Fibroblast of skin of right biceps (primary cell): ENCODE measurements at regions not wholly inside any gene's neighbourhood (a gene's known extent, or its start where the extent isn't known, plus 50 kb on each side); places are given as distances from the start of the nearest gene placed in this dataset.
A peak's percentile ranks its signal among the peaks of the same experiment; 100 is the strongest.
"Not testable (repeated sequence)": the region's sequence is repeated elsewhere in the genome, so short reads cannot be mapped to it uniquely, and the experiment has no call there.

Source experiments
- DNase-seq: peaks from one replicate; pipeline ENCODE4 v3.0.0-alpha.2; 2013

DNA sequence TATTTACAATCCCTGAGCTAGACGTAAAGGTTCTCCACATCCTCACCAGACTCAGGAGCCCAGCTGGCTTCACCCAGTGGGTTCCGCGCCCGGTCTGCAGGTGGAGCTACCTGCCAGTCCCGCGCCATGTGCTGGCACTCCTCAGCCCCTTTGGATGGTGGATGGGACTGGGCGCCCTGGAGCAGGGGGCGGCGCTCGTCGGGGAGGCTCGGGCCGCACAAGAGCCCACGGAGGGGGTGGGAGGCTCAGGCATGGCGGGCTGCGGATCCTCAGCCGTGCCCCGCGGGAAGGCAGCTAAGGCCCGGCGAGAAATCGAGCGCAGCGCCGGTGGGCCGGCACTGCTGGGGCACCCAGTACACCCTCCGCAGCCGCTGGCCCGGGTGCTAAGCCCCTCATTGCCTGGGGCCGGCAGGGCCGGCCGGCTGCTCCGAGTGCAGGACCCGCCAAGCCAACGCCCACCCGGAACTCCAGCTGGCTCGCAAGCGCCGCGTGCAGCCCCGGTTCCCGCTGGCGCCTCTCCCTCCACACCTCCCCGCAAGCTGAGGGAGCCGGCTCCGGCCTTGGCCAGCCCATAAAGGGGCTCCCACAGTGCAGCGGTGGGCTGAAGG lies 448.3 kb downstream of the COL11A1 start:
- not testable (repeated sequence) for DNase-seq

GRCh38 chr1:102655034-102655433 lies 453.3 kb downstream of the COL11A1 start:
- DNase-seq: no peak

DNA sequence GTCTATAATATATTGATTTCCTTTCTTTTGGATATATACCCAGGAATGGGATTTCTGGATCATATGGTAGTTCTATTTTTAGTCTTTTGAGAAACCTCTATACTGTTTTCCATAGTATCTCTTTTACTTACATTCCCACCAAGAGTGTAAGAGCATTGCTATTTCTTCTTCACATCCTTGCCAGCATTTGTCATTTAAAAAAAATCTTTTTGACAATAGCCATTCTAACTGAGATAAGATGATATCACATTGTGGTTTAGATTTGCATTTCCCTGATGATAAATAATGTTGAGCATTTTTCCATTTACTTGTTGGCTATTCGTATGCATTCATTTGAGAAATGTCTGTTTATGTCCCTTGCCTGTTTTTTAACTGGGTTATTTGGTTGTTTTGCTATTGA lies 467.4 kb downstream of the COL11A1 start:
- peak; percentile 8 for DNase-seq

DNA sequence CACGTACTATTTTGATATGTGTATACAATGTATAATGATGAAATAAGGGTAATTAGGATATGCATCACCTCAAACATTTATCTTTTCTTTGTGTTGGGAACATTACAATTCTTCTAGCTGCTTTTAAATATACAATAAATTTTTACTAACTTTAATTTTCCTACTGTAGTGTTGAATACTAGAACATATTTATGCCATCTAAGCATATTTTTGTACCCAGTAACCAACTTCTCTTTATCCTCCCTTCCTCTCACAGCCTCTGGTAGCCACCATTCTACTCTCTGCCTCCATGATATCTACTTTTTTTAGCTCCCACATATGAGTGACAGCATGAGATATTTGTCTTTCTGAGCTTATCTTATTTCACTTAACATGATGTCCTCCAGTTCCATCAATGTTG lies 468.0 kb downstream of the COL11A1 start:
- no peak for DNase-seq

GRCh38 chr1:102631691-102632090 lies 476.6 kb downstream of the COL11A1 start:
- DNase-seq: no peak

GRCh38 chr1:102630041-102630440 lies 478.3 kb downstream of the COL11A1 start:
- DNase-seq: no peak

DNA sequence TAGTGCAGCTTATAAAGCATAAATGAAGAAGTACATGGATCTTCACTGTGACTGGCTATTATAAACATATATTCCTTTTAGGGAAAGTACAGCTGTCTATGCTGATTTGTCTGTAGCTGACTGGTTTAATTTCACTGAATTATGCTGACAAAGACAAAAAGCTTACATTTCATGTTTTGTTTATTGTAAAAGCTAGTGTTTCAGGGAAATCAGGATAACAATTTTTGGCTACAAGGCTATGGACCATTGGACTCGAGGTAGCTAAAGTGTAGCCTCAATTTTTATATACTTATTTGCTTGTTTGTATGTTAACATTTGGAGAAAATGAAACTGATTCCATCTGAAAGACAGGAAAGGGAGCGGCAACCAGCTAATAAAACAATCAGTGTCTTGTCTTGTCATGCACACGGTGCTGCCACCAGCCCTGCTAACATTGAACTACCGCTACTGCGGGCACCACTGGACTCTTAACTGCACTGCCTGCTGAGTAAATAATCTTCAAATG lies 480.2 kb downstream of the COL11A1 start:
- no peak for DNase-seq

DNA sequence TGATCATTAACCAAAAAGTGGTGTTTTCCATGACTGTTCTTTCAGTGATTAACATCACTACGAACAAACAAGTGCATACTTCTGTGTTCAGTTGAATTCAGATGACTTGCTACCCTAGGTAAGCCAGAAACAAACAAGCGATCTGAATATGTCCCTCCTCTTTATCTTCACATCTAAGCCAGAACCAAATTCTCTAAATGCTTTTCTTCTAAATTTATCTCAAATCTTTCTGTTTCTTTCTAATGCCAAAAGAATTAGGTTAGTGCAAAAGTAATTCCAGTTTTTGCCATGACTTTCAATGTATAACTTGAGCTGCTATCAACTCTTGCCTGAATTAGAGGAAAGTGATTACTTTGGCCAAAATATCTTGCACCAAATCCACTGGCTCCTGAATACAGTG lies 481.2 kb downstream of the COL11A1 start:
- DNase-seq: no peak

GRCh38 chr1:102615896-102616295 lies 492.4 kb downstream of the COL11A1 start:
- DNase-seq: no peak

DNA sequence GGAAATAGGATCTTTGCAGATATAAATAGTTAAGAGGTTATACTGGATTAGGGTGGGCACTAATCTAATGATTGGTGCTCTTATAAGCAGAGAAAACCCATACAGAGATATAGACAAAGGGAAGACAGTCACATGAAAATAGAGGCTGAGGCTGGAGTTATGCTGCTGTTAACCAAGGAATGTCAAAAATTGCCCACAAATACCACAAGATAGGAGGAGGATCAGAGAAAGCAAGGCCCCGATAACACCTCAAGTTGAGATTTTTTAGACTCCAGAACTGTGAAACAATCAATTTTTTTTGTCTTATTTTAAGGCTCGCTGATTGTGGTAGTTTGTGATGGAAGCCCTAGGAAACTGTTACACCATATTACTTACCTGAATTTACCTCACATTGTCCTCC lies 513.2 kb downstream of the COL11A1 start:
- no peak for DNase-seq

- DNase-seq: peak; percentile 5
Observed at GRCh38 chr1:102593276-102593675, 515.0 kb downstream of the COL11A1 start.

GRCh38 chr1:102588536-102588935 lies 519.8 kb downstream of the COL11A1 start:
- DNase-seq: no peak

GRCh38 chr1:102586022-102586421 lies 522.3 kb downstream of the COL11A1 start:
- no peak for DNase-seq

- DNase-seq: no peak
Observed at GRCh38 chr1:102580806-102581205, 527.5 kb downstream of the COL11A1 start.

DNA sequence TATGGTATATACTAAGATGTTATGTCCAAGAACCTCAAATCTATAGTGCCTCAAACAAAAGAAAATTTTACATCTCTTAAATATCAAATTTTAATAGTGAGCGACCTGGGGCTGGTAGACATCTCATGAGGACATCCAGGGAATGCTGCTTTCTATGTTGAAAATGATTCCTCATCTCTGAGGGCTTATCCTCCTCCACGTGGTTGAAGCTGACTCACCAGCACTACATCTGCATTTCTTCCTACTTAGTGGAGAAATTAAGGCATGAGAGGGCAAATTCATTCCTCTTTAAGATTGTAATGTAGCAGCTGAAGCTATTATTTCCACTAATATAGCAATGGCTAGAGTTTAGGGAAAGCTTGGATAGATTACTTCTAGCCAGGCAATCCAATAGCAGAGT lies 529.5 kb downstream of the COL11A1 start:
- DNase-seq: no peak

- no peak for DNase-seq
Observed at GRCh38 chr1:102572637-102573036, 535.7 kb downstream of the COL11A1 start.

DNA sequence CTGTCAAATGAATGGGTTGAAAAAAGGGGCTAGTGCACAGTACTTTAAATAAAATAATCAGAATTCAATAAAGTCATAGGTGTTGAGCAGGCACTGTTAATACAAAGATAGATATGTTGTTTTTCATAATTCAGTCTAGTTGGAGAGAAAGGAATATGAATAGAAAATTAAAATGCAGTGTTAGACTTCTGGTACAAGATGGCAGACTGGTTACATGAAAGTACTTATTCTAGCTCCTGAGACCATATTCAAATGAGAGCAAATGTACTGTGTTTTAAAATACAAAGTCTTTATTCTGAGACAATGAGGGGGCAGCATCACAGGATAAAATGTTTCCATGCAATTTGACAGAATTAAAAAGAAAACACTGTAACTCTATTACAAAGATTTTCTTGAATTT lies 542.1 kb downstream of the COL11A1 start:
- no peak for DNase-seq

DNA sequence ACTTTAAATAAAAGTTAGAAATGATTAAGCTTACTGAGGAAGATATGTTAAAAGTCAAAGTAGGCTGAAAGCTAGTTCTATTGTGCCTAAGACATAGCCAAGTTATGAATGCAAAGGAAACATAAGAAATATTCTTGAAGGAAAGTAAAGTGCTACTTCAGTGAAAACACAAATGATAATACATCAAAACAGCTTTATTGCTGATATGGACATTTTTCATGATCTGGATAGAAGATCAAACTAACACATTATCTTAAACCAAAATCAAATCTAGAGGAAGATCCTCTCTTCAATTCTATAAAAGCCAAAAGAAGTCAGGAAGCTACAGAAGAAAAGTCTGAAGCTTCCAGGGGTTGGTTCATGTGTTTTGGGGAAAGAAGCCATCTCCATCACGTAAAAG lies 545.9 kb downstream of the COL11A1 start:
- no peak for DNase-seq

DNA sequence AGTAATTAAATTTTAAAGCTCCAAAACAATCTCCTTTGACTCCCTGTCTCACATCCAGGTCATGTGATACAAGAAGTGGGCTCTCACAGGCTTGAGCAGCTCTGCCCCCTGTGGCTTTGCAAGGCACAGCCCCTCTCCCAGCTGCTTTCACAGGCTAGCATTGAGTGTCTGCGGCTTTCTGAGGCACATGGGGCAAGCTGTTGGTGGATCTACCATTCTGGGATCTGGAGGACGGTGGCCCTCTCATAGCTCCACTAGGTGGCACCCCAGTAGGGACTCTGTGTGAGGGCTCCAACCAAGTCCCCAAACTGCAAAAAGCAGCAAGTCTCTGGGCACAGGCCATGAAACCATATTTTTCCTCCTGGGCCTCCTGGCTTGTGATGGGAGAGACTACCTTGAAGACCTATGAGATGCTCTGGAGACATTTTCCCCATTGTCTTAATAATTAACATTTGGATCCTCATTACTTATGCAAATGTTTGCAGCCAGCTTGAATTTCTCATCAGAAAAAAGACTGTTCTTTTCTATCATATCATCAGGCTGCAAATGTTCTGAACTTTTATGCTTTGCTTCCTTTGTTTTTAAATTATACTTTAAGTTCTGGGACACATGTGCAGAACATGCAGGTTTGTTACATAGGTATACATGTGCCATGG lies 554.1 kb upstream of the OLFM3 start:
- DNase-seq: peak; percentile 7

GRCh38 chr1:102546251-102546650 lies 549.5 kb upstream of the OLFM3 start:
- DNase-seq: no peak

GRCh38 chr1:102535829-102536505 lies 539.2 kb upstream of the OLFM3 start:
- no peak for DNase-seq

- DNase-seq: peak; percentile 37
Observed at GRCh38 chr1:102531036-102531435, 534.3 kb upstream of the OLFM3 start.

GRCh38 chr1:102529446-102529845 lies 532.7 kb upstream of the OLFM3 start:
- DNase-seq: peak; percentile 30

GRCh38 chr1:102500758-102501157 lies 504.0 kb upstream of the OLFM3 start:
- no peak for DNase-seq
